HG03064 (cell line): ENCODE measurements at regions not wholly inside any gene's neighbourhood (a gene's known extent, or its start where the extent isn't known, plus 50 kb on each side); places are given as distances from the start of the nearest gene placed in this dataset.

Experiments used
- ATAC-seq: cut with Tn5 transposase; IDR thresholded peaks from one replicate; pipeline ENCODE4 v1.9.1; 2021; ENCODE audit warnings: low read depth; ENCODE audit not compliant: unreplicated experiment

DNA sequence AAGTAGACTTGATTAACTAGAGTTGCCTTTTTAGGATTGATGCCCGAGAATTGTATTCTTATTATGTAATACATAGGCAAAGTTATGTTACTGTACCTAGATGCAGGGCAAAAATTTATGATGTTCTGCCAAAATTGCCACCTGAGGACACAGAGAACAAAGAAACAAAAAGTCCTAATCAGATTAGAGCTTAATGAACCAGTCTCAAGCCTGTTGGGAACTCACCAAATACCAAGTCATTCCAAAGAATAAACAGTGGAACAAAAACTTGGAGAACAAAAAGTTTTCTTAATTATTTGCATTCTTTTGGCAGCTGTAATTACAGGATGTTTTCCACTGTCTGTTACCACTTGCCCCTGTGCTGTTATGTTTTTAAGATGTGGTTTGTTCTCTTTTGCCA, 154.7 kb upstream of the SGK1 start:
- ATAC-seq, result no peak

DNA sequence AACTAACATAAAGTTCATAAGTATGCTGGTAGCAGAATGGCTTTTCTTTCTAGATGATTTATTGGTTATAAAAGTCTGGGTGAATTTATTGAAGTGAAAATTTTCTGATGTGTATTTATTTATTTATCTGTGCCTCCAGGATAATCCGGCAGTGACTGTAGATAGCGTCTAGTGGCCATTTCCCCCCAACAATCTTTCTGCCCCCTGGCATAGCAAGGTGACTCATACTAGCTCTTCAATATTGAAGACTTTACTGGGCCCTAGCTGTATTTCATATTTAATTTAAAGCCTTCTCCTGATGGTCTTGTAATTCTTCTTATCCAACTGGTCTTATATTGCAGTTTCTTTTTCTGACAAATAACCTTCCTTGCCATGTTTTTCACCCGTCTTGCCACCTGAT, 154.1 kb upstream of the SGK1 start:
- ATAC-seq, result no peak

DNA sequence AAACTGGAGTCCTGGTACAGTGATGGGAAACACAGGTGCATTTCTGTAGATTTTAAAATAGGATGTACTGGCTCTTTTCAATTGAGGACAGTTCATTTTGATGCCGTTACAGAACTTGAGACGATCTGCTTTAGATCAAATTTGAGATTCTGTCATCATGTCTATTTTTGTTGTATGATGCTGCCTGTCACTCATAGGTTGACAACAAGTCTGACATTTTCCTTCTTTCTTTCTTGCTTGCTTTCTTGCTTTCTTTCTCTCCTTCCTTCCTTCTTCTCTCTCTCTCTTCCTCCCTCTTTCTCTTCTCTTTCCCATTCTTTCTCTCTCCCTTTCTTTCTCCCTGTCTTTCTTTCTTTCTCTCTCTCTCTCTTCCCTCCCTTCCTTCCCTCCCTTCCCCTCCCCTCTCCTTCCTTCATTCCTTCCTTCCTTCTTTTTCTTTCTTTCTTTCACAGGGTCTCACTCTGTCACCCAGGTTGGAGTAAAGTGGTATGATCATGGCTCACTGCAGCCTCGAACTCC, 152.6 kb upstream of the SGK1 start:
- ATAC-seq, result no peak

DNA sequence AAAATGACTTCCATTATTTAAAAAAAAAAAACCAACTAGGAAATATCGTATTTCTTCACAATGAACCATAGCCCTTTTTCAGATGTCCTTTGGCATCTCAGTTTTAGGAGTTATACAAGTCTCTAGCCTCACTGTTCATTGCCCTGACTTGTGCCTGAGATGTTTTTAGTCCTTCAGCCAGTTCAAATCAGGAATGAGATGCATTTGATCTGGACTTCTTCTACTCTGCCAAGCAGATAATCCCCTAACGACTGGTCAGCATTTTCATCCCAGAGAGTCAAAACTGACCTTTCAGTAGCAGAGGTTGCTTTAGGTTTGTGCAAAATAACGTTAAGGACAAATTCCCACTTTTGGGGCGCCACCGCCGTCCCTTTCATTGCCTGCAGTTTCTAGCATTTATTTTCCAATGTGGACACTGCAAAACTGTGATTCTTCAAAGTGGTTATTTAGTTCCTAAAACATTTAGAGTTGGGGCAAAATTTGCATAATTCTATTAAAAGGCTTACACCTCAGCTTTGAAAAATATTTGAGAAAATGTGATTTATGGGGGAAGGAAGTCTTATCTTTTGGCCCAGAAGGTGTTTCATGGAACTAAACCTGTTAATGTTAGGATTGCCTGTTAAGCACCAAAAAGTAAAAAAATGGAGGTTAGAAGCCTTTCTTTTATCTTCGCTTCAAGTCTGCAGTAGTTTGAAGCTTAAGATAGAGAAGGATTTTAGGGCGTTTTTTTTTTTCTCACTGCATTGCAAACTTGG, 152.0 kb upstream of the SGK1 start:
- ATAC-seq, result no peak

DNA sequence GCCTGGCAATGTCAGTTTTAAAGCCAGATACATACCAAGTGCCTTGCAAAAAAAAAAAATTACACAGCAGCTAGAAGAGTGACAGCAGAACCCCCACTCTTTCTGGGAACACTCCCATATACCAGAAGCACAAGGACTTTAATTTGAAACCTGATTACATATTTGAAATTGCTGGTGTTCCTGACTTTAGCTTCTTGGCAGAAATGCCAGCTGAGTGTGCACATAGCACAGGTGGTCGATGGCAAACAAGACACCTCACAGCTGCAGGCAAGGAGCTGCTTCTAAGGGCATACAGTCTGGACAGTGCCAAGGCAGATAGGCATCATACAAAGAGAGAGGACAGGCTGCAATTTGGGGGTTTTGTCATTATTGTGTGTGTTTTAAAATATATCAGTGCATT, 150.7 kb upstream of the SGK1 start:
- ATAC-seq, result no peak

DNA sequence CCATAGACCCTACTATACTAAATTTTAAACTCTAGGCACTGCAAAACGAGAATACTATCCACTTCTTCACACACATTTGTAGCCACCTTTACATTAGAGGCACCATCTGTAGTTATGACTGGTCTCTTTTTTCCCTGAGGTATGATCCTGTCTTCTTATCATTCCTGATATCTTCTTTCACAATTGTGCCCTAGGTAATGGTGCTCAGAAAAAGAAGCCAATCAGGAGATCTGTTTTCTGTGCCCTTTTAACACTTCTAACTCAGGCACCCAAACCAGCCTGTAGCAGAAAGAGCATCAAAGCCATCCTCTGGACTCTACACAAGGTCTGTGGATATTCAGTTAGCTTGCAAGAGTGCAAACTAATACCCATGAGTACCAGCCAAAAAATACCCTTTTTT, 149.7 kb upstream of the SGK1 start:
- no peak for ATAC-seq

DNA sequence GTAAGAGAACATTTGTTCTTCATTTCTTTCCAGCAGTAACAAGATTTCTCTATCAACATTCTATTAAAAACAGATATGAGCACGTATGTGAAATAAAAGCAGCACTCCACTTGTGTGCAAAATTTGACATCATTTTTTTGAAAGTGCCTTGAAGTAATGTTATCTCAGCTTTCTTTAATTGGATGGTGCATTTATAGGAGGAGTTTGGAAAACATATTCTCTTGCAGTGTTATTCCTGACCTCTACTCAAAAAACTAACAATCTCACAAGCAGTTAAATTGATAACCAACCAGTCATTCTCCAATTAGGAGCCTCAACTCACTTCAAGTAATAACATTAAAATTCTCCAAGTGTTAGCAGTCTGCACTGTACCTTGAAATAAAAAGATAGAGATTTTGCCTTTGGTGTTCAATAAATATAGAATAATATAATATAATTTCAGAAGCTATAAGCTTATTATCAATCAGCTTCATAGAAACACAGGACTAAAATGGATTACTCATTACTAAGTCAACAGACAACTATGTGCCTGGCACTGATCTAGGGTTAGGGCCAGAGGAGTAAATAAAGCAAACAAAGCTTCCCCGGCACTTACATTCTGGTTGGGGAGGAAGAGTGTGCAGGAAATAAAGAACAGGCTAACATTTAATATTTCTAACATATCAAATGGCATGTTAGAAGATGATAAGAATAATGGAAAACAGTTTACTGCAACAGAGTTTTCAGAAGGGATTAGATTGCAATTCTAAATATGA, 149.0 kb upstream of the SGK1 start:
- no peak for ATAC-seq

DNA sequence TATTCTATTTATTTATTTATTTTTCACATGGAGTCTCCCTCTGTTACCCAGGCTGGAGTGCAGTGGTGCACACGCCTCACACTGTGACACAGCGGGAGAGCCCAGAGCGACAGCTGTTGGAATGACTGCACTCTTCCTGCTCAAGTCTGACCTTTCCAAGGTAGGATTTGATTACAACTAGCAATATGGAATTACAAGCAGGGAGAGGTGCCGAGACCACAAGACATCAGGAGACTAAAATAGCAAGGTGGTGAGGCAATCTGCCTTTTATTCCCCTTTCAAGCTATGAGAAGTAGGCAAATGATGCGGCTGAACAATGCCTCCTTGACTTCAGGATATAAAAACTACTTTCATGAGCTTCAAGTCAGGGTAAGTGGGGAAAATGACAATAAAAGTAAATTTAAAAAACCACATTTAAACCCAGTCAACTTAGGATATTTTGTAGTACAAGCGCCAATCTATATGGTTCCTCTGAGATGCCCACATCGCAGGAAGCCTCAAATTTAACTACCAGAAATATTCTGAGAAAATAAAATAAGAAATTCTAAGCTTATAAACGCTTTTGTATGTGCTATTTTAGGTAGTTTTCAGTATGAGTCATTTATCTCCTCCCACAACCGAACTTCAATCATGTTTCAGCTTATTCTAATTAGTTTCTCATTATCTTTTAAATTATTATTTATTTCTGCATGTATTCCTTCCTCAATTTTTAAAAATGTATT, 146.9 kb upstream of the SGK1 start:
- no peak for ATAC-seq

DNA sequence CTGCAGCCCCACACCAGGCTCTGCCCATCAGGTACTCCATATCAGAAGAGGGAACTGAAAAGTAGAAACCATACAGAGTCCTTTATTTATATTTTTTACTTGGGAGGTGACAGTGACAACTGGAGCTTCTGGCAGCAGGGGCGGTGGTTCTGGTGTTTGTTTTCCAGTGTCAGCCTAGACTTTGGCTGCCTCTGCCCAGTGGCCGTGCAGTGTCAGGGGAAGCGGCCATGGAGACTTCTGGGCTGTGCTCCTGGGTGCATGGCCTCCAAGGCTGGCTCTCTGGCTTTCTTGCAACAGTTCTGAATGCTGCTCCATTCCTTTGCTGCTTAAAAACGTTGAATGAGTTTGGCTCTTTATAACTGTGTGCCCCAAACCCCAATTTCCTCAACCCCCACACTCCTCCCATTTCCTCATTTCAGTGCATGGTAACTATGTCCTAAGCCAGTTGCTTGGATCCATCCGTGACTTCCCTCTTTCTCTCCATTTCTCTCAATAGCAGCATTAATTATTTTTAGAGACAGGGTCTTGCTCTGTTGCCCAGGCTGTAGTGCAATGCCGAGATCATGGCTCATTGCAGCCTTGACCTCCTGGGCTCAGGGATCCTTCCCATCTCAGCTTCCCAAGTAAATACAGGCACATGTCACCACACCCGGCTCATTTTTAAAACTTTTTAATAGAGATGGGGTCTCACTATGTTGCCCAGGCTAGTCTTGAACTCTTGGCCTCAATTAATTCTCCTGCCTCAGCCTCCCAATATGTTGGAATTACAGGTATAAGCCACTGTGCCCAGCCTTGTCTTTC, 141.1 kb upstream of the SGK1 start:
- ATAC-seq, result no peak

DNA sequence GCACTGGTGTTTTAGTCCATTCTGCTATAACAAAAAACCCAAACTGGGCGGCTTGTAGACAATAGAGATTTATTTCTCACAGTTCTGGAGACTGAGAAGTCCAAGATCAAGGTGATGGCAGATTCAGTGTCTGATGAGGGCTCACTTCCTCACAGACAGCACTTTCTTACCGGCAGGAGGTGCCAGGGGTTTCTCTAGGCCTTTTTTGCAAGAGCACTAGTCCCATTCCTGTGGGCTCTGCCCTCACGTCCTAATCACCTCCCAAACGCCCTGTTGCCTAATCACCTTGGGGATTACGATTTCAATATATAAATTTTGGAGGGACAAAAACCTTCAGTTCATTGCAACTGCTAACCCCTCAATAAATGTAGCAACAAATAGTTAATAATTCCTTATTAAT, 140.0 kb upstream of the SGK1 start:
- no peak for ATAC-seq

DNA sequence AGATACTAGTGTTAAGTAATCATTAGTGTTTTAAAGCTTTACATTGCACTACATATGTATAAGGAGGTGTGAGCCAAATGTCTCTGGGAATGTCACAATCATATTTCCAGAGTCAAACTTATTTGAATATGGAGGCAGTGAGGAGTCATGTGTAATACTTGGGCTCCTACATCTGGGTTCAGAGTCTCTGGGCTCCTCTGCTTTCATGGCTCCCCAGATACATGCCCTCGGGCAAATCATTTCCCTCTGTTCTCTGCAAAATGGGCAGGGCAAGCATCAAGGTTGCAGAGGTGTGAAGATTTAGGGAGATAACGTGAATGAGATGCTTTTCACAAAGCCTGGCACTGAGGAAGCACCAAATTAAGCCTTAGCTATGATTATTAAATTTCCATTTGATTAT, 138.3 kb upstream of the SGK1 start:
- ATAC-seq, result no peak

DNA sequence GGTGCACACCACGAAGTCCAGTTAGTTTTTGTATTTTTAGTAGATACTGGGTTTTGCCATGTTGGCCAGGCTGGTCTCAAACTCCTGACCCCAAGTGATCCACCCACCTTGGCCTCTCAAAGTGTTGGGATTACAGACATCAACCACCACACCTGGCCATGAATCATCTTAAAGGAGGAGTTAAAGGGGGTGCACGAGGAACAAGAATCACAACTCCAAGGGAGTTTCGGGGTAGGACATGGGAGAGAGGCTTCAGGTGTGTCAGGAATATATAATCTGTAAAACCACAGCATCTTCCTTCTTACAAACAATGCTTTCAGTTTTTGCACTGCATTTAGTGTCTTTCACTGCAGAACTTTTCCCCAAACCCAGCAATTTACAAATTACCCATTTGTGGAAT, 137.4 kb upstream of the SGK1 start:
- no peak for ATAC-seq

DNA sequence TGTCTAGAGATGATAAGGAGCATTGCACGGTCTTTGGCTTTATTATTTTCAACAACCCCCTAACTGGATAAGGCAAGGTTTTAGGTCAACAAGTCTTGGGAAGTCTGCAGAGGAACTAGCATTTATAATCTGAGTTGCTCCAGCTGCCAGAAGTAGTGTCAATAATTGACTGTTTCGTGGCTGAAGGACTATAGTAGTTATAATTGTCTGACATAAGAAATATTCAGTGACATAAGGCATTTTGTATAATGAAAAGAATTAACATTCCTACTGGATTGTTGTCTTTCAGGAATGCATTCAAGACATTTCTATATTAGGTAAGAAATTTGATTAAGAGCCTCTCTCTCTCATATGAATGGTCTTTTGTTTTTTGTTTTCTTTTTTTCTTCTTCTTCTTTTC, 136.9 kb upstream of the SGK1 start:
- ATAC-seq, result no peak

DNA sequence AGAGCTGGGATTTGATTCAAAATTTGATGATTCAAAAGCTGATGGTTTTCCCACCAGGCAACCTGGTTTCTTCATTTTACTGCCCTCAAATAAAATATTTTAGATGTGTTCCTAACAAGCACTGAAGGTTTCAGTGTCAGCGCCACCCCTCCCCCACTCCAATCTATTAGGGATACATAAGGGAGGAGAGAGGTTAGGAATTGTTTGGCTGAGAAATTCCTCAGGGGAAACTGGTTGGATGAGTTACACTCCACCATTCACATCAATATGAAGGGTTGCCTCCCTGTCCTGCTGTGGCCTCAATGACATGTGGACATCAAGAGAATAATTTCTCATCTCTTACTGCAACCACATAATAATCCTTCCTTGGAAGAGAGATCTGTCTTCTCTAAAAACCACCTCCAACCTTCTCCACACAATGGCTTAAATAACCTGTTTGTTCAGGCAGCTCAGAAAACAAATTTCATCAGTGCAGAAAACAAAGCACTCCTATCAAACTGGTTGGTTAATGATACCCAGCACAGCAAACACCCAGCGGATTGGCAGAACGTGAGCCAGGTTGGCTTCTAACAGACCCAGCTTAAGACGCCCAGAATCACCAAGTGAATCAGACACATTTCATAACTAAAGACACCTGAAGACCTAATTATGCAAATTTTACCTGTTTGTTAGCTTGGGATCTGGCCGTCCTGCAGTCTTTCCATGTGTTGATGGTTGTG, 136.0 kb upstream of the SGK1 start:
- no peak for ATAC-seq

DNA sequence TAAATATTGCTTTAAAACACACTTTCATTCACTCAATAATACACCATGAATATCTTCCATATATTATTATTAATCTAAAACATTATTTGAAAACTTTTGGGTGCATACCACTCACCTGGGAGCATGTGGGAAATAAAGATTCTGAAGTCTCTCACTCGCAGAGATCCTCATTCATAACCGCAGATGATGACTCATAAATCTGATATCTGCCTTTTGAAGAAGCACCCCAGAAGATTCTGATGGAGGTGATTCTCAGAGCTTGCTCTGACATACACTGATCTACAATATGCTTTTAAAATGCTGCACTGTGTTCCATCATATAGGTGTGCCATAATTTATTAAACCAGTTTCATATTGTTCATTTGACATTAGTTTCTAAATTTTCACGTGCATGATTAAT, 135.0 kb upstream of the SGK1 start:
- no peak for ATAC-seq

DNA sequence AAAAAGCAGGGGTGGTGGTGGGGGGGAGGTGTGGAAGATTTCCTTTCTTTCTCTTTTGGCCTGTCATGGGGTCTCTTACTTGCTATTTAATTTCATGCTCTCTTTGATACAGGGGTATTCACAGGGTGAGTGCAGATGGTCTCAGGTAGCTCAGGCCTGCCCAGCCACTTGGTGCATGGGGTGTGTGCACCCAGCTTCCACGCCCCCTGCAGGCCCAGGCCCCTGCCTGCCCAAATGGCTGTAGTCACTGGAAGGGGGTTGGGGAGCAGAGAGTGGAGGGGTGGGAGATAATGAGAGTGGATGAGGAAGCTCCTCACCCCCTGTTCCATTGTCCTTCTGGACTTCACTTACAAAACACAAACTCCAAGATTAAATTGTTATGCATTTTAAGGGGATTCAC, 133.6 kb upstream of the SGK1 start:
- no peak for ATAC-seq

DNA sequence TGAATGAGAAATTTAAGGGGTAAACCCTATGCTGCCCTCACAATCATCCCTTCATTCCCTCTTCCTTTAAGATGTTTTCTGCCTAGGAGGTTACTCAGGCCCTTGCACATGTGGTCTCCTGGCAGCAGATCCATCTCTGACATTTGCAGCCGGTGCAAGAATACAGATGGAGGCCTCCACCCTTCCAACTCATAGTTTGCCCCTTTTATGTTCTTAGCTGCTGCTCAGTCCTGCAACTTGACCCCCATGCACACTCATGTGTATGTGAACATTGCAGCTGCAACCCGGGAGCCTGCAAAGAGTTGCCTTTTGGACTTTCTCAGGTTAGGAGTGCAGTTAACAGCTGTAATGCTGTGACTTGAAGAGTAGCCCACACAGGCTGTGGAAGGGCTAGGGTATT, 131.9 kb upstream of the SGK1 start:
- no peak for ATAC-seq

DNA sequence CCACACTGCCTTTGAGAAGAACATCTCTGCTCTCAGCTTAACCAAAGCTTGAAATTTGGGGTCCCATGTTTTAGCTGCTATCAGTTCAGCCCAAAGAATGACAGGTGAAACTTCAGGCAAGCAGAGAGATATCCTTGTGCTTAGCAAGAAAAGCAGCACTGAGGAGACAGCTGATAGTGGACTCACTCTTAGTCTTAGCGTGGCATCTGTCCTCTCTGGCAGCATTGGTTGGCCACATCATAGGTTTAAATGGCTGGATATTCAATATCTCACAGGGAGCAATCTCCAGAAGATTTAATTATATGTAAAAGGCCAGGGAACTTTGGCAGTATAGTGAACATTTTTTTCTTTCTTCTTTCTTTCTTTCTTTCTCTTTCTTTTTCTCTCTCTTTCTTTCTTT, 131.1 kb upstream of the SGK1 start:
- no peak for ATAC-seq

DNA sequence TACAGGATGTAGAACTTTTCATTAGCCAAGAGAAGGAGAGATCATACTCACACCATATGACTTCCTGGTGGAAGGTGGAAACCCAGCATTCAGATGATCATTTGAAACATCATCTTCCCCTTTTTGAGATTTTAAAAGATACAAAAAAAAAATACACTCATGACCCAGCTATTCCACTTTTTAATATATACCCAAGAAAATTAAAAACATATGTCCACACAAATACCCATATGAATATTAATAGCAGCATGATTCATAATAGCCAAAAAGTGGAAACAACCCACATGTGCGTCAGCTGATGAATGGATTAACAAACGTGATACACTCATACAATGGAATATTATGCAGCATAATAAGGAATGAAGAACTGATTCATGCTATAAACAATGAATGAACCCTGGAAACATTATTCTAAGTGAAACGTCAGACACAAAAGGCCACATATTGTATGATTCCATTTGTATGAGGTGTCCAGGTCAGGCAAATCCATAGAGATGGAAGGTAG, 130.0 kb upstream of the SGK1 start:
- no peak for ATAC-seq

DNA sequence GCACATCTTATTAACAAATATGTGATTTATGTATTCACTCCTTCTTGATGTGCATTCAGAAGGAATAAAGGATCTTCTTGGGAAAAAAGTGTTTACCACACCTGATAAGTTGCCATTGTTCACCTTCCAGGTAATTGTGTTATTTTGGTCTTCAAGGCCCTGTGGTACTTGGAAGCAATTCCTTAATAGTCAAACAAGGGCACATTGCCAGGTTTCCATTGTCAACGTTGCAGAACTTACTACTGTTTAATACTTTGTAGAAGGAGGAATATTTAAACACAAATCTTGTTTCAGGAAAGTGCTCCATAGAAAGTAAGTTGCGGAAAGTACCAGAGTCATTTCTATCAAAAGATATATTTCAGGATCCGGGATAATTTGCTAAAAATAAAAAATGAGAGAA, 129.5 kb upstream of the SGK1 start:
- no peak for ATAC-seq
